ENCODE measurements at regions not wholly inside any gene's neighbourhood (a gene's known extent, or its start where the extent isn't known, plus 50 kb on each side); places are given as distances from the start of the nearest gene placed in this dataset.

GRCh38 chr18:41024792-41025191 is 930.2 kb upstream of the PIK3C3 start:
- DNase-seq (ENCODE audit: low spot score): no peak
- Histone ChIP-seq H3K27me3 (ENCODE audit: control insufficient read depth in 4 of 4, insufficient read depth in 4 of 4, low read length in 3 of 4) (no peaks in the 10 kb centered on the region), H3K36me3 (ENCODE audit: control insufficient read depth in 4 of 4, insufficient read depth in 3 of 4, low read depth in 1 of 4, low read length in 3 of 4) (no peaks in the 10 kb centered on the region), H3K4me1 (ENCODE audit: control insufficient read depth in 4 of 4, insufficient read depth in 4 of 4, low read length in 3 of 4) (no peaks in the 10 kb centered on the region), H3K9ac (ENCODE audit: low read depth in 1 of 2, low read length in 2 of 2) (no peak overlapping the region), H3K27ac (ENCODE audit: low read depth in 1 of 2, low read length in 2 of 2) (no peak overlapping the region), H3K9me3 (ENCODE audit: control insufficient read depth in 4 of 4, low read length in 3 of 4) (no peaks in the 10 kb centered on the region), H3K4me3 (ENCODE audit: low read depth in 1 of 3, low read length in 3 of 3) (no peak overlapping the region)
- WGBS: 93% methylated on average over 2 of the region's 2 CpGs
- TF ChIP-seq, protein P1, sequence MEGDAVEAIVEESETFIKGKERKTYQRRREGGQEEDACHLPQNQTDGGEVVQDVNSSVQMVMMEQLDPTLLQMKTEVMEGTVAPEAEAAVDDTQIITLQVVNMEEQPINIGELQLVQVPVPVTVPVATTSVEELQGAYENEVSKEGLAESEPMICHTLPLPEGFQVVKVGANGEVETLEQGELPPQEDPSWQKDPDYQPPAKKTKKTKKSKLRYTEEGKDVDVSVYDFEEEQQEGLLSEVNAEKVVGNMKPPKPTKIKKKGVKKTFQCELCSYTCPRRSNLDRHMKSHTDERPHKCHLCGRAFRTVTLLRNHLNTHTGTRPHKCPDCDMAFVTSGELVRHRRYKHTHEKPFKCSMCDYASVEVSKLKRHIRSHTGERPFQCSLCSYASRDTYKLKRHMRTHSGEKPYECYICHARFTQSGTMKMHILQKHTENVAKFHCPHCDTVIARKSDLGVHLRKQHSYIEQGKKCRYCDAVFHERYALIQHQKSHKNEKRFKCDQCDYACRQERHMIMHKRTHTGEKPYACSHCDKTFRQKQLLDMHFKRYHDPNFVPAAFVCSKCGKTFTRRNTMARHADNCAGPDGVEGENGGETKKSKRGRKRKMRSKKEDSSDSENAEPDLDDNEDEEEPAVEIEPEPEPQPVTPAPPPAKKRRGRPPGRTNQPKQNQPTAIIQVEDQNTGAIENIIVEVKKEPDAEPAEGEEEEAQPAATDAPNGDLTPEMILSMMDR (IDR thresholded peaks at IDR 0.05; ENCODE audit: low read depth, low read length, missing input control): no peak
- TF ChIP-seq HNF4A (conservative IDR thresholded peaks at IDR 0.05): no peak
- TF ChIP-seq REST (IDR thresholded peaks at IDR 0.05): no peak
- TF ChIP-seq JUND (IDR thresholded peaks at IDR 0.05): no peak
- no peak for TF ChIP-seq FOXA2 (IDR thresholded peaks at IDR 0.05)

DNA sequence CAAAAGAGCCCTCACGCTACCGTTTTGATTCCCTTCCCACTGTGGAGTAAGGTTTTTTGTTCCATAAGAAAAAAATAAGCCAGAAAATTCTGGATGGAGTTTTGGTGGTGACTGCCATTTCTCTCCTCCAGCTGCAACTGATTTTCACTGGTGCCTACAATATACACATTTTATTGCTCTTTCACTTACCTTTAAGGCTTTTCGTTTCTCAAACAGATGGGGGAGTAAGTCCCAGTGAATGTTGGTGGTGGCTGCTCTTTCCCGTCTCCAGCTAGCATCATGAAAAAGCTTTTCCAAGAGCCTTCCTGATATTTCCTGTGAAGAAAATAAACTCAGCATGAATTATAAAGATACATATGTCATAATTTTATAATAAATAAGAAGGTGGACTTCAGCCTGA is 932.5 kb upstream of the PIK3C3 start:
- no peak for TF ChIP-seq EGR1 (IDR thresholded peaks at IDR 0.05; ENCODE audit: low read depth in 2 of 2)
- no peak overlapping the region for H3K9ac ChIP-seq (ENCODE audit: low read depth in 1 of 2, low read length in 2 of 2)
- 59% methylated on average over 4 of the region's 4 CpGs for WGBS

GRCh38 chr18:41021089-41021488 is 933.9 kb upstream of the PIK3C3 start:
- Histone ChIP-seq H3K9me3 (ENCODE audit: control insufficient read depth in 4 of 4, low read length in 3 of 4) (no peaks in the 10 kb centered on the region), H3K4me1 (ENCODE audit: control insufficient read depth in 4 of 4, insufficient read depth in 4 of 4, low read length in 3 of 4) (no peaks in the 10 kb centered on the region), H3K27ac (ENCODE audit: low read depth in 1 of 2, low read length in 2 of 2) (no peak overlapping the region), H3K9ac (ENCODE audit: low read depth in 1 of 2, low read length in 2 of 2) (no peak overlapping the region), H3K27me3 (ENCODE audit: control insufficient read depth in 4 of 4, insufficient read depth in 4 of 4, low read length in 3 of 4) (no peaks in the 10 kb centered on the region), H3K36me3 (ENCODE audit: control insufficient read depth in 4 of 4, insufficient read depth in 3 of 4, low read depth in 1 of 4, low read length in 3 of 4) (no peaks in the 10 kb centered on the region), H3K4me3 (ENCODE audit: low read depth in 1 of 3, low read length in 3 of 3) (no peak overlapping the region)
- 62% methylated on average over 3 of the region's 3 CpGs for WGBS
- DNase-seq (ENCODE audit: low spot score): no peak
- TF ChIP-seq, protein P1 (IDR thresholded peaks at IDR 0.05; ENCODE audit: low read depth, low read length, missing input control): no peak
- TF ChIP-seq JUND (IDR thresholded peaks at IDR 0.05): no peak
- TF ChIP-seq, protein P2, sequence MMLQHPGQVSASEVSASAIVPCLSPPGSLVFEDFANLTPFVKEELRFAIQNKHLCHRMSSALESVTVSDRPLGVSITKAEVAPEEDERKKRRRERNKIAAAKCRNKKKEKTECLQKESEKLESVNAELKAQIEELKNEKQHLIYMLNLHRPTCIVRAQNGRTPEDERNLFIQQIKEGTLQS (IDR thresholded peaks at IDR 0.05): no peak
- TF ChIP-seq TAF1 (conservative IDR thresholded peaks at IDR 0.05): no peak
- TF ChIP-seq ZBTB33 (IDR thresholded peaks at IDR 0.05): no peak
- TF ChIP-seq HNF4G (IDR thresholded peaks at IDR 0.05): no peak
- no peak for TF ChIP-seq EGR1 (IDR thresholded peaks at IDR 0.05; ENCODE audit: low read depth in 2 of 2)
- no peak for TF ChIP-seq SP1 (IDR thresholded peaks at IDR 0.05)
- TF ChIP-seq HNF4A (conservative IDR thresholded peaks at IDR 0.05): no peak
- TF ChIP-seq YY1 (IDR thresholded peaks at IDR 0.05): no peak
- no peak for TF ChIP-seq MAX (IDR thresholded peaks at IDR 0.05)
- TF ChIP-seq FOXA2 (IDR thresholded peaks at IDR 0.05): no peak
- no peak for TF ChIP-seq RXRA (IDR thresholded peaks at IDR 0.05)

More for the DNA sequence above, 932.5 kb upstream of the PIK3C3 start:
- Histone ChIP-seq H3K36me3 (ENCODE audit: control insufficient read depth in 4 of 4, insufficient read depth in 3 of 4, low read depth in 1 of 4, low read length in 3 of 4) (no peaks in the 10 kb centered on the region), H3K4me3 (ENCODE audit: low read depth in 1 of 3, low read length in 3 of 3) (no peak overlapping the region), H3K27ac (ENCODE audit: low read depth in 1 of 2, low read length in 2 of 2) (no peak overlapping the region), H3K9me3 (ENCODE audit: control insufficient read depth in 4 of 4, low read length in 3 of 4) (no peaks in the 10 kb centered on the region), H3K27me3 (ENCODE audit: control insufficient read depth in 4 of 4, insufficient read depth in 4 of 4, low read length in 3 of 4) (no peaks in the 10 kb centered on the region), H3K4me1 (ENCODE audit: control insufficient read depth in 4 of 4, insufficient read depth in 4 of 4, low read length in 3 of 4) (no peaks in the 10 kb centered on the region)
- DNase-seq (ENCODE audit: low spot score): no peak

All from liver (tissue), 8 donors.